B cell (primary cell): ENCODE measurements at regions not wholly inside any gene's neighbourhood (a gene's known extent, or its start where the extent isn't known, plus 50 kb on each side); places are given as distances from the start of the nearest gene placed in this dataset.

Experiments used
- CTCF ChIP-seq: fragments of 200-600 bp; IDR thresholded peaks from one replicate; pipeline ENCODE4 v1.8.0; 2022; ENCODE audit warnings: antibody characterized with exemption, mild to moderate bottlenecking
- EZH2 ChIP-seq: IDR thresholded peaks from 2 replicates; pipeline ENCODE4 v1.6.1; 2012; ENCODE audit warnings: borderline replicate concordance, low read depth, mild to moderate bottlenecking, moderate library complexity, low read length; ENCODE audit not compliant: insufficient read depth, poor library complexity, severe bottlenecking

- TF ChIP-seq CTCF (no peak), EZH2 (no peak)
Measured at GRCh38 chr6:23419046-23419445, 707.0 kb upstream of the NRSN1 start.
